Stimulated activated CD4-positive, alpha-beta T cell treated with anti-CD3 and anti-CD28 coated beads, Interleukin-12 subunit alpha, Interleukin-12 subunit beta, amount 100 ng/mL, for 4 hours (primary cell): ENCODE measurements at regions not wholly inside any gene's neighbourhood (a gene's known extent, or its start where the extent isn't known, plus 50 kb on each side); places are given as distances from the start of the nearest gene placed in this dataset.
A peak's percentile ranks its signal among the peaks of the same experiment; 100 is the strongest.
"Not testable (repeated sequence)": the region's sequence is repeated elsewhere in the genome, so short reads cannot be mapped to it uniquely, and the experiment has no call there.

ENCODE experiments used
- DNase-seq: peaks from one replicate; pipeline ENCODE4 v3.0.0-alpha.2; 2020

GRCh38 chr12:69136931-69137613 lies 102.3 kb upstream of the CPSF6 start:
- no peak for DNase-seq

GRCh38 chr12:69141074-69141473 lies 98.3 kb upstream of the CPSF6 start:
- DNase-seq: no peak

- no peak for DNase-seq
These were observed 90.1 kb upstream of the CPSF6 start for GRCh38 chr12:69149270-69149669.

GRCh38 chr12:69150083-69150795 lies 89.1 kb upstream of the CPSF6 start:
- DNase-seq: no peak

GRCh38 chr12:69150796-69151127 lies 88.6 kb upstream of the CPSF6 start:
- no peak for DNase-seq

GRCh38 chr12:69151254-69151764 lies 88.1 kb upstream of the CPSF6 start:
- DNase-seq: no peak

- peak; percentile 70 for DNase-seq
These were observed 84.6 kb upstream of the CPSF6 start for GRCh38 chr12:69154585-69155363.

- peak; percentile 92 for DNase-seq
These were observed 82.2 kb upstream of the CPSF6 start for GRCh38 chr12:69157023-69157655.

GRCh38 chr12:69161829-69162228 lies 77.5 kb upstream of the CPSF6 start:
- peak; percentile 11 for DNase-seq

- no peak for DNase-seq
These were observed 75.5 kb upstream of the CPSF6 start for GRCh38 chr12:69163681-69164362.

- DNase-seq: no peak
These were observed 71.7 kb upstream of the CPSF6 start for GRCh38 chr12:69167648-69168165.

GRCh38 chr12:69168363-69168762 lies 71.0 kb upstream of the CPSF6 start:
- DNase-seq: no peak

- DNase-seq: no peak
These were observed 70.5 kb upstream of the CPSF6 start for GRCh38 chr12:69168828-69169227.

GRCh38 chr12:69170293-69170692 lies 69.1 kb upstream of the CPSF6 start:
- DNase-seq: no peak

GRCh38 chr12:69171881-69172280 lies 67.5 kb upstream of the CPSF6 start:
- DNase-seq: no peak

GRCh38 chr12:69172491-69172890 lies 66.9 kb upstream of the CPSF6 start:
- no peak for DNase-seq

- no peak for DNase-seq
These were observed 66.0 kb upstream of the CPSF6 start for GRCh38 chr12:69173368-69173767.

- DNase-seq: no peak
These were observed 59.6 kb upstream of the CPSF6 start for GRCh38 chr12:69179786-69180185.

- DNase-seq: not testable (repeated sequence)
These were observed 51.8 kb upstream of the CPSF6 start for GRCh38 chr12:69187572-69187971.

- no peak for DNase-seq
These were observed 49.9 kb upstream of the CPSF6 start for GRCh38 chr12:69189378-69189978.
